ENCODE measurements at regions not wholly inside any gene's neighbourhood (a gene's known extent, or its start where the extent isn't known, plus 50 kb on each side); places are given as distances from the start of the nearest gene placed in this dataset.
"Not testable (repeated sequence)": the region's sequence is repeated elsewhere in the genome, so short reads cannot be mapped to it uniquely, and the experiment has no call there.

- TF ChIP-seq EZH2phosphoT487 (IDR thresholded peaks at IDR 0.05; ENCODE audit: borderline replicate concordance, low read length): no peak
- no peak for TF ChIP-seq CTCF (conservative IDR thresholded peaks at IDR 0.05; ENCODE audit: low read depth, low read length)
- no peak for TF ChIP-seq EZH2 (IDR thresholded peaks at IDR 0.05; ENCODE audit: low read length, unreplicated experiment)
- Histone ChIP-seq H3K9me2 (replicated peaks; ENCODE audit: low read length) (no peaks in the 10 kb centered on the region), H3F3A (ENCODE audit: low read length, unreplicated experiment) (no peaks in the 10 kb centered on the region), H2AFZ (ENCODE audit: low read length) (no peak overlapping the region), H3K36me3 (ENCODE audit: low read depth, low read length) (no peaks in the 10 kb centered on the region), H4K20me1 (ENCODE audit: low read length) (no peaks in the 10 kb centered on the region), H3K4me1 (ENCODE audit: insufficient read depth, low read length) (no peaks in the 10 kb centered on the region), H3K79me2 (ENCODE audit: low read length) (no peaks in the 10 kb centered on the region), H3K9me3 (ENCODE audit: low read length) (no peaks in the 10 kb centered on the region), H3K27me3 (ENCODE audit: low read length) (no peaks in the 10 kb centered on the region), H3K27ac (ENCODE audit: low read length) (no peak overlapping the region), H3K4me3 (ENCODE audit: low read length) (no peak overlapping the region), H3K9ac (ENCODE audit: low read length) (no peak overlapping the region), H3K4me2 (ENCODE audit: low read length) (no peak overlapping the region)
- ChIA-PET CTCF (no interaction called here), POLR2A (ENCODE audit: unreplicated experiment) (no interaction called here)
- ATAC-seq (no peak), DNase-seq (no peak)
- no TSS peak for BruUV-seq (replicated peaks)
- intact Hi-C loops (cut with micrococcal nuclease): no loop called here
Measured at GRCh38 chr4:189001283-189001970, 862.2 kb downstream of the TRIML1 start.

- H3K79me2 ChIP-seq (ENCODE audit: low read length): no peaks in the 10 kb centered on the region
- H3K9ac ChIP-seq (ENCODE audit: low read length): no peak overlapping the region
- BruUV-seq (replicated peaks): no TSS peak
- no peaks in the 10 kb centered on the region for H3K36me3 ChIP-seq (ENCODE audit: low read depth, low read length)
- H3F3A ChIP-seq (ENCODE audit: low read length, unreplicated experiment): no peaks in the 10 kb centered on the region
- no peak overlapping the region for H3K27ac ChIP-seq (ENCODE audit: low read length)
- CTCF ChIA-PET: no interaction called here
- no peaks in the 10 kb centered on the region for H3K9me2 ChIP-seq (replicated peaks; ENCODE audit: low read length)
- TF ChIP-seq EZH2 (IDR thresholded peaks at IDR 0.05; ENCODE audit: low read length, unreplicated experiment) (no peak), EZH2phosphoT487 (IDR thresholded peaks at IDR 0.05; ENCODE audit: borderline replicate concordance, low read length) (no peak), CTCF (conservative IDR thresholded peaks at IDR 0.05; ENCODE audit: low read depth, low read length) (no peak)
- H3K27me3 ChIP-seq (ENCODE audit: low read length): no peaks in the 10 kb centered on the region
- intact Hi-C loops (cut with micrococcal nuclease): no loop called here
- DNase-seq: no peak
- no peaks in the 10 kb centered on the region for H3K9me3 ChIP-seq (ENCODE audit: low read length)
- no peaks in the 10 kb centered on the region for H3K4me1 ChIP-seq (ENCODE audit: insufficient read depth, low read length)
- POLR2A ChIA-PET (ENCODE audit: unreplicated experiment): no interaction called here
- H3K4me2 ChIP-seq (ENCODE audit: low read length): no peak overlapping the region
- no peak for ATAC-seq
- H3K4me3 ChIP-seq (ENCODE audit: low read length): no peak overlapping the region
- no peak overlapping the region for H2AFZ ChIP-seq (ENCODE audit: low read length)
- no peaks in the 10 kb centered on the region for H4K20me1 ChIP-seq (ENCODE audit: low read length)
Measured at GRCh38 chr4:189001971-189002450, 862.8 kb downstream of the TRIML1 start.

- intact Hi-C loops (cut with micrococcal nuclease): no loop called here
- ChIA-PET CTCF (no interaction called here), POLR2A (ENCODE audit: unreplicated experiment) (no interaction called here)
- Histone ChIP-seq H3K4me2 (ENCODE audit: low read length) (no peak overlapping the region), H3K27me3 (ENCODE audit: low read length) (no peaks in the 10 kb centered on the region), H3K9me2 (replicated peaks; ENCODE audit: low read length) (no peaks in the 10 kb centered on the region), H4K20me1 (ENCODE audit: low read length) (no peaks in the 10 kb centered on the region), H3K27ac (ENCODE audit: low read length) (no peak overlapping the region), H3K79me2 (ENCODE audit: low read length) (no peaks in the 10 kb centered on the region), H3K4me1 (ENCODE audit: insufficient read depth, low read length) (no peaks in the 10 kb centered on the region), H3K9ac (ENCODE audit: low read length) (no peak overlapping the region), H3K36me3 (ENCODE audit: low read depth, low read length) (no peaks in the 10 kb centered on the region), H3K4me3 (ENCODE audit: low read length) (no peak overlapping the region), H3F3A (ENCODE audit: low read length, unreplicated experiment) (no peaks in the 10 kb centered on the region), H2AFZ (ENCODE audit: low read length) (no peak overlapping the region), H3K9me3 (ENCODE audit: low read length) (no peaks in the 10 kb centered on the region)
- ATAC-seq: no peak
- BruUV-seq (replicated peaks): no TSS peak
- TF ChIP-seq EZH2 (IDR thresholded peaks at IDR 0.05; ENCODE audit: low read length, unreplicated experiment): no peak
- no peak for DNase-seq
Measured at GRCh38 chr4:189002475-189002874, 863.2 kb downstream of the TRIML1 start.

- H3K36me3 ChIP-seq (ENCODE audit: low read depth, low read length); H3K9me3 ChIP-seq (ENCODE audit: low read length); POLR2A ChIA-PET (ENCODE audit: unreplicated experiment); H3K27ac ChIP-seq (ENCODE audit: low read length); H3K4me3 ChIP-seq (ENCODE audit: low read length); CTCF ChIA-PET; H2AFZ ChIP-seq (ENCODE audit: low read length); ATAC-seq; H3K27me3 ChIP-seq (ENCODE audit: low read length); H3K4me1 ChIP-seq (ENCODE audit: insufficient read depth, low read length); intact Hi-C loops (cut with micrococcal nuclease); H3F3A ChIP-seq (ENCODE audit: low read length, unreplicated experiment); DNase-seq; H3K9me2 ChIP-seq (replicated peaks; ENCODE audit: low read length); H3K4me2 ChIP-seq (ENCODE audit: low read length); H3K79me2 ChIP-seq (ENCODE audit: low read length); H3K9ac ChIP-seq (ENCODE audit: low read length); H4K20me1 ChIP-seq (ENCODE audit: low read length); BruUV-seq (replicated peaks): not testable (repeated sequence)
Measured at GRCh38 chr4:189010452-189011217, 871.4 kb downstream of the TRIML1 start.

All from PC-3 (cell line).